ENCODE measurements at regions not wholly inside any gene's neighbourhood (a gene's known extent, or its start where the extent isn't known, plus 50 kb on each side); places are given as distances from the start of the nearest gene placed in this dataset.

- H3K9me2 ChIP-seq (replicated peaks; ENCODE audit: insufficient read depth) = no peaks in the 10 kb centered on the region
- no peaks in the 10 kb centered on the region for H3K36me3 ChIP-seq (replicated peaks; ENCODE audit: insufficient read depth, low read depth)
- no peaks in the 10 kb centered on the region for H3K79me2 ChIP-seq
- H2AFZ ChIP-seq = no peak overlapping the region
- WGBS (ENCODE audit: low lambda C conversion rate, missing lambda C conversion rate) = 72% methylated on average over 17 of the region's 17 CpGs
- no peaks in the 10 kb centered on the region for H3K9me3 ChIP-seq (ENCODE audit: low read depth)
- peak; percentile 19 for DNase-seq (ENCODE audit: low spot score)
- H3K27me3 ChIP-seq = no peaks in the 10 kb centered on the region
- no peaks in the 10 kb centered on the region for H4K20me1 ChIP-seq (ENCODE audit: insufficient read depth, poor library complexity, severe bottlenecking)
- peak overlapping the region; percentile 30 for H3K4me2 ChIP-seq
- no peak overlapping the region for H3K4me3 ChIP-seq
- peak overlapping the region; percentile 48 for H3K27ac ChIP-seq
- peaks cover 6% of the 10 kb centered on the region for H3K4me1 ChIP-seq (ENCODE audit: insufficient read depth)
- TF ChIP-seq EZH2phosphoT487 (IDR thresholded peaks at IDR 0.05; ENCODE audit: low read depth, severe bottlenecking, unreplicated experiment) (no peak), EZH2 (IDR thresholded peaks at IDR 0.05; ENCODE audit: borderline replicate concordance) (no peak)
- TF ChIP-seq, protein P1, sequence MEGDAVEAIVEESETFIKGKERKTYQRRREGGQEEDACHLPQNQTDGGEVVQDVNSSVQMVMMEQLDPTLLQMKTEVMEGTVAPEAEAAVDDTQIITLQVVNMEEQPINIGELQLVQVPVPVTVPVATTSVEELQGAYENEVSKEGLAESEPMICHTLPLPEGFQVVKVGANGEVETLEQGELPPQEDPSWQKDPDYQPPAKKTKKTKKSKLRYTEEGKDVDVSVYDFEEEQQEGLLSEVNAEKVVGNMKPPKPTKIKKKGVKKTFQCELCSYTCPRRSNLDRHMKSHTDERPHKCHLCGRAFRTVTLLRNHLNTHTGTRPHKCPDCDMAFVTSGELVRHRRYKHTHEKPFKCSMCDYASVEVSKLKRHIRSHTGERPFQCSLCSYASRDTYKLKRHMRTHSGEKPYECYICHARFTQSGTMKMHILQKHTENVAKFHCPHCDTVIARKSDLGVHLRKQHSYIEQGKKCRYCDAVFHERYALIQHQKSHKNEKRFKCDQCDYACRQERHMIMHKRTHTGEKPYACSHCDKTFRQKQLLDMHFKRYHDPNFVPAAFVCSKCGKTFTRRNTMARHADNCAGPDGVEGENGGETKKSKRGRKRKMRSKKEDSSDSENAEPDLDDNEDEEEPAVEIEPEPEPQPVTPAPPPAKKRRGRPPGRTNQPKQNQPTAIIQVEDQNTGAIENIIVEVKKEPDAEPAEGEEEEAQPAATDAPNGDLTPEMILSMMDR (IDR thresholded peaks at IDR 0.05; ENCODE audit: poor library complexity) = no peak
Measured at GRCh38 chr4:147078875-147079658, 133.4 kb upstream of the TTC29 start.

DNA sequence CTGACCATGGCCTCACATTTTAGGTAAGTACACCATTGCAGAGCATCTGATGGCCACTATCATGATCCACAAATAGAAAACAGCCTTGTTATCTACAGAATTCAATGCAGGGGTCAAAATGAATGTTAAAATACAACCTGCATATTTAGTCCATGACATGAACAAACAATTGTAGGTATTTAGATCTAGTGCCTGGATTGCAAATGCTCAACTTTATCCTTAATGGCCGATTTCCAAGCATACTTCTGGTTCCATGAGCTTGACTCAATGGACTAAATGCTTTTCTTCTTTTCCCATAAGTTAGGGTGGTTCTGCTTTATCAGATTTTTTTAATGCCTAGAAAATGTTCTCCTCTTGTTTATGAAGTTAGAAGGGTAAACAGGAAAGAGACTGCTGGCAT is 139.2 kb upstream of the TTC29 start:
- Histone ChIP-seq H3K9me3 (ENCODE audit: low read depth) (no peaks in the 10 kb centered on the region), H3K4me2 (no peak overlapping the region), H2AFZ (no peak overlapping the region), H3K4me3 (no peak overlapping the region), H3K27me3 (no peaks in the 10 kb centered on the region), H4K20me1 (ENCODE audit: insufficient read depth, poor library complexity, severe bottlenecking) (no peaks in the 10 kb centered on the region), H3K9me2 (replicated peaks; ENCODE audit: insufficient read depth) (no peaks in the 10 kb centered on the region), H3K36me3 (replicated peaks; ENCODE audit: insufficient read depth, low read depth) (no peaks in the 10 kb centered on the region), H3K79me2 (no peaks in the 10 kb centered on the region), H3K27ac (no peak overlapping the region), H3K4me1 (ENCODE audit: insufficient read depth) (peaks cover 6% of the 10 kb centered on the region)
- TF ChIP-seq, protein P1 (IDR thresholded peaks at IDR 0.05; ENCODE audit: poor library complexity) = no peak
- TF ChIP-seq EZH2 (IDR thresholded peaks at IDR 0.05; ENCODE audit: borderline replicate concordance) (no peak), EZH2phosphoT487 (IDR thresholded peaks at IDR 0.05; ENCODE audit: low read depth, severe bottlenecking, unreplicated experiment) (no peak)
- WGBS (ENCODE audit: low lambda C conversion rate, missing lambda C conversion rate) = 65% methylated on average over 1 of the region's 1 CpG
- DNase-seq (ENCODE audit: low spot score) = no peak

DNA sequence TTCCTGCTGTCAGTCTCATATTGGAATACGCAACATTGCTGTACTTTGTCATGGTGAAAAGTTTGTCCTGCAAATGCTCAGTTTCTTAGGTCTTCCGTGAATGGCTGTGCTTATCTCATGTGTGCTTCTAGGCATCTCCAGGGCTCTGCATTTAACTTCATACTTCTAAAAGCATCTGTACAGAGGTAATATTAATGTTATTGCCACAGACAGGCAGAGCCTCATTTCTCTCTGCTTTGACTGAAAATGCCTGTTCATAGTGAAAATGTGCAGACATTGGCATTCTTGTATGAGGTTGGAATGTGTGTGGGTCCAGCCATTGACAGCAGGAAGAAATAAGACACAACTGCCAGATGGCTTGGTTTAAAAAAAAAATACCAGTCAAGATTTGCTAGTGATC is 140.1 kb upstream of the TTC29 start:
- Histone ChIP-seq H3K27ac (peak overlapping the region; percentile 24), H3K4me3 (no peak overlapping the region), H3K27me3 (no peaks in the 10 kb centered on the region), H3K79me2 (no peaks in the 10 kb centered on the region), H4K20me1 (ENCODE audit: insufficient read depth, poor library complexity, severe bottlenecking) (no peaks in the 10 kb centered on the region), H3K4me2 (no peak overlapping the region), H3K4me1 (ENCODE audit: insufficient read depth) (peaks cover 6% of the 10 kb centered on the region), H3K9me2 (replicated peaks; ENCODE audit: insufficient read depth) (no peaks in the 10 kb centered on the region), H3K9me3 (ENCODE audit: low read depth) (no peaks in the 10 kb centered on the region), H2AFZ (no peak overlapping the region), H3K36me3 (replicated peaks; ENCODE audit: insufficient read depth, low read depth) (no peaks in the 10 kb centered on the region)
- DNase-seq (ENCODE audit: low spot score) = no peak
- 55% methylated on average over 2 of the region's 2 CpGs for WGBS (ENCODE audit: low lambda C conversion rate, missing lambda C conversion rate)
- TF ChIP-seq EZH2 (IDR thresholded peaks at IDR 0.05; ENCODE audit: borderline replicate concordance) = no peak

DNA sequence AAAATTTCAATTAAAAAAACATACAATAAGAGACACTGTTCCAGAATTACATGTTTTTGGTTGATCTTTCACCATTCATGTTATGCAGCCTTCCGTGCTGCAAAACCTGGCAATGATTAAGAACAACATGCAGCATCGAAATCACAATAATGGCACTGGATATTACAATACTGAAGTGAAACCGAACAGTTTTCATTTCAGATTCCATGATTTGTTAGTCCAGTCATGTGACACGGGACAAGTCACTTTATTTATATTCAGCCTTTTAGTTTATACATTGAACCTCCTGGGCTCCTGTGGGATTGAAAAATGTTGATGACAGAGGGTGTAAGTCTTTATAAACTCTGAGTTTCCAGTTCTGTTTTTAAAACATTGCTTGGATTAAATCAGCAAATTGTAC is 142.5 kb upstream of the TTC29 start:
- 75% methylated on average over 4 of the region's 4 CpGs for WGBS (ENCODE audit: low lambda C conversion rate, missing lambda C conversion rate)
- TF ChIP-seq, protein P1 (IDR thresholded peaks at IDR 0.05; ENCODE audit: poor library complexity) = no peak
- no peak for TF ChIP-seq EZH2phosphoT487 (IDR thresholded peaks at IDR 0.05; ENCODE audit: low read depth, severe bottlenecking, unreplicated experiment)
- TF ChIP-seq EZH2 (IDR thresholded peaks at IDR 0.05; ENCODE audit: borderline replicate concordance) = no peak
- Histone ChIP-seq H3K27me3 (no peaks in the 10 kb centered on the region), H4K20me1 (ENCODE audit: insufficient read depth, poor library complexity, severe bottlenecking) (no peaks in the 10 kb centered on the region), H3K27ac (no peak overlapping the region), H3K9me3 (ENCODE audit: low read depth) (no peaks in the 10 kb centered on the region), H3K4me3 (no peak overlapping the region), H2AFZ (peak overlapping the region; percentile 30), H3K36me3 (replicated peaks; ENCODE audit: insufficient read depth, low read depth) (no peaks in the 10 kb centered on the region), H3K9me2 (replicated peaks; ENCODE audit: insufficient read depth) (no peaks in the 10 kb centered on the region), H3K4me2 (peak overlapping the region; percentile 6), H3K4me1 (ENCODE audit: insufficient read depth) (peaks cover 10% of the 10 kb centered on the region), H3K79me2 (no peaks in the 10 kb centered on the region)
- no peak for DNase-seq (ENCODE audit: low spot score)
